Activated B cell treated with CpG ODN at 0.5 μM for 24 hours (primary cell): ENCODE measurements at regions not wholly inside any gene's neighbourhood (a gene's known extent, or its start where the extent isn't known, plus 50 kb on each side); places are given as distances from the start of the nearest gene placed in this dataset.

Experiments
- ATAC-seq: fragments of 200-7000 bp; cut with Tn5 transposase; one replicate; pipeline ENCODE4 v1.10.0; 2021; ENCODE audit warnings: low read depth, mild to moderate bottlenecking, moderate library complexity
- CTCF ChIA-PET: fragments of 350-600 bp; sonication (Branson Sonifier 250); formaldehyde crosslinking; loops from one replicate; lab custom pipeline; 2021; ENCODE audit warnings: antibody characterized with exemption; lab: Charles Lee
- POLR2A ChIA-PET: fragments of 350-600 bp; sonication (Branson Sonifier 250); formaldehyde crosslinking; loops from one replicate; lab custom pipeline; 2021; ENCODE audit warnings: antibody characterized with exemption; lab: Charles Lee
- DNase-seq: peaks from one replicate; pipeline ENCODE4 v3.0.0; 2022
- H3K27ac Mint-ChIP-seq: one replicate; pipeline ENCODE4 v1.8.0; 2020; ENCODE audit warnings: mixed read lengths
- H3K27me3 Mint-ChIP-seq: one replicate; pipeline ENCODE4 v1.8.0; 2021; ENCODE audit warnings: mixed read lengths
- H3K36me3 Mint-ChIP-seq: one replicate; pipeline ENCODE4 v1.8.0; 2021; ENCODE audit warnings: low read depth, mixed read lengths
- H3K4me1 Mint-ChIP-seq: one replicate; pipeline ENCODE4 v1.8.0; 2021; ENCODE audit warnings: mixed read lengths
- H3K4me3 Mint-ChIP-seq: one replicate; pipeline ENCODE4 v1.8.0; 2020; ENCODE audit warnings: mild to moderate bottlenecking, mixed read lengths
- H3K9me3 Mint-ChIP-seq: one replicate; pipeline ENCODE4 v1.8.0; 2020; ENCODE audit warnings: mixed read lengths
- CTCF ChIP-seq: fragments of 200-600 bp; IDR thresholded peaks from one replicate; pipeline ENCODE4 v1.8.0; 2022; ENCODE audit warnings: antibody characterized with exemption, mild to moderate bottlenecking
- intact Hi-C: fragments of 100-400 bp; cut with micrococcal nuclease; formaldehyde crosslinking; loops from one replicate; pipeline ENCODE4 v1.15.1; 2024

GRCh38 chr7:35375516-35375915 lies 121.6 kb upstream of the TBX20 start:
- Mint-ChIP-seq H3K9me3 (no peaks in the 10 kb centered on the region), H3K36me3 (no peaks in the 10 kb centered on the region), H3K4me3 (no peak overlapping the region), H3K27ac (no peak overlapping the region), H3K27me3 (peaks cover 7% of the 10 kb centered on the region), H3K4me1 (no peaks in the 10 kb centered on the region)
- no peak for ATAC-seq
- ChIA-PET CTCF (no interaction called here), POLR2A (no interaction called here)
- TF ChIP-seq CTCF, result no peak
- intact Hi-C loops, result no loop called here
- DNase-seq, result no peak

GRCh38 chr7:35374858-35375257 lies 121.0 kb upstream of the TBX20 start:
- Mint-ChIP-seq H3K27ac (no peak overlapping the region), H3K27me3 (peaks cover 6% of the 10 kb centered on the region), H3K4me1 (no peaks in the 10 kb centered on the region), H3K36me3 (no peaks in the 10 kb centered on the region), H3K4me3 (no peak overlapping the region), H3K9me3 (no peaks in the 10 kb centered on the region)
- intact Hi-C loops, result no loop called here
- ChIA-PET CTCF (no interaction called here), POLR2A (no interaction called here)
- DNase-seq (no peak), ATAC-seq (no peak)
- TF ChIP-seq CTCF, result no peak

- H3K4me3 Mint-ChIP-seq, result no peak overlapping the region
- DNase-seq (no peak), ATAC-seq (no peak)
- H3K4me1 Mint-ChIP-seq, result no peaks in the 10 kb centered on the region
- intact Hi-C loops, result no loop called here
- ChIA-PET POLR2A (no interaction called here), CTCF (no interaction called here)
- no peaks in the 10 kb centered on the region for H3K9me3 Mint-ChIP-seq
- no peaks in the 10 kb centered on the region for H3K36me3 Mint-ChIP-seq
- no peak overlapping the region for H3K27ac Mint-ChIP-seq
- H3K27me3 Mint-ChIP-seq, result no peaks in the 10 kb centered on the region
- no peak for TF ChIP-seq CTCF
Measured at GRCh38 chr7:35371221-35371620, 117.3 kb upstream of the TBX20 start.

- no peak overlapping the region for H3K27ac Mint-ChIP-seq
- ChIA-PET POLR2A (no interaction called here), CTCF (no interaction called here)
- DNase-seq, result no peak
- H3K4me3 Mint-ChIP-seq, result no peak overlapping the region
- H3K36me3 Mint-ChIP-seq, result no peaks in the 10 kb centered on the region
- no peaks in the 10 kb centered on the region for H3K4me1 Mint-ChIP-seq
- TF ChIP-seq CTCF, result no peak
- ATAC-seq, result no peak
- intact Hi-C loops, result no loop called here
- H3K27me3 Mint-ChIP-seq, result peaks cover under 1% of the 10 kb centered on the region
- H3K9me3 Mint-ChIP-seq, result no peaks in the 10 kb centered on the region
Measured at GRCh38 chr7:35370687-35371086, 116.8 kb upstream of the TBX20 start.

GRCh38 chr7:35366167-35367155 lies 112.6 kb upstream of the TBX20 start:
- H3K36me3 Mint-ChIP-seq, result no peaks in the 10 kb centered on the region
- TF ChIP-seq CTCF, result no peak
- no peaks in the 10 kb centered on the region for H3K4me1 Mint-ChIP-seq
- POLR2A ChIA-PET, result no interaction called here
- H3K4me3 Mint-ChIP-seq, result no peak overlapping the region
- H3K9me3 Mint-ChIP-seq, result no peaks in the 10 kb centered on the region
- H3K27me3 Mint-ChIP-seq, result peaks cover 9% of the 10 kb centered on the region
- DNase-seq, result no peak
- intact Hi-C loops, result no loop called here
- no peak for ATAC-seq
- no peak overlapping the region for H3K27ac Mint-ChIP-seq
- CTCF ChIA-PET, result no interaction called here
